RCC 7860 (cell line): ENCODE measurements at regions not wholly inside any gene's neighbourhood (a gene's known extent, or its start where the extent isn't known, plus 50 kb on each side); places are given as distances from the start of the nearest gene placed in this dataset.
"Not testable (repeated sequence)": the region's sequence is repeated elsewhere in the genome, so short reads cannot be mapped to it uniquely, and the experiment has no call there.

Source experiments
- DNase-seq: peaks from one replicate; pipeline ENCODE4 v3.0.0-alpha.2; 2015; ENCODE audit warnings: low spot score
- FAIRE-seq: peaks from 2 replicates; lab custom pipeline; 2012; peaks lifted over from hg19 to GRCh38; lab: Jason Lieb, UNC

GRCh38 chr5:143543358-143544255, 140.1 kb upstream of the NR3C1 start:
- DNase-seq = peak; percentile 14
- peak; percentile 52 for FAIRE-seq

- DNase-seq = no peak
- FAIRE-seq = no peak
These were observed 139.3 kb upstream of the NR3C1 start for GRCh38 chr5:143542798-143543144.

GRCh38 chr5:143541943-143542797, 138.7 kb upstream of the NR3C1 start:
- no peak for DNase-seq

GRCh38 chr5:143539742-143540141, 136.3 kb upstream of the NR3C1 start:
- no peak for DNase-seq
- no peak for FAIRE-seq

More at GRCh38 chr5:143541943-143542797, 138.7 kb upstream of the NR3C1 start:
- no peak for FAIRE-seq

- FAIRE-seq (no peak), DNase-seq (no peak)
These were observed 133.6 kb upstream of the NR3C1 start for GRCh38 chr5:143537056-143537455.

- FAIRE-seq = peak; percentile 47
- DNase-seq = peak; percentile 81
These were observed 132.9 kb upstream of the NR3C1 start for GRCh38 chr5:143536364-143536763.

GRCh38 chr5:143534761-143535154, 131.3 kb upstream of the NR3C1 start:
- DNase-seq (no peak), FAIRE-seq (no peak)

- DNase-seq = peak; percentile 27
- FAIRE-seq = no peak
These were observed 130.7 kb upstream of the NR3C1 start for GRCh38 chr5:143533978-143534760.

GRCh38 chr5:143533475-143533874, 130.0 kb upstream of the NR3C1 start:
- DNase-seq (no peak), FAIRE-seq (no peak)

GRCh38 chr5:143527808-143528207, 124.3 kb upstream of the NR3C1 start:
- FAIRE-seq (peak; percentile 82), DNase-seq (peak; percentile 49)

- FAIRE-seq (no peak), DNase-seq (no peak)
These were observed 121.7 kb upstream of the NR3C1 start for GRCh38 chr5:143525176-143525575.

- DNase-seq = no peak
- no peak for FAIRE-seq
These were observed 121.0 kb upstream of the NR3C1 start for GRCh38 chr5:143524338-143524945.

GRCh38 chr5:143521846-143522400, 118.4 kb upstream of the NR3C1 start:
- DNase-seq = no peak
- no peak for FAIRE-seq

- no peak for DNase-seq
These were observed 117.7 kb upstream of the NR3C1 start for GRCh38 chr5:143521141-143521540.

GRCh38 chr5:143519215-143519614, 115.7 kb upstream of the NR3C1 start:
- DNase-seq, FAIRE-seq: not testable (repeated sequence)

More at GRCh38 chr5:143521141-143521540, 117.7 kb upstream of the NR3C1 start:
- no peak for FAIRE-seq

GRCh38 chr5:143517824-143518223, 114.3 kb upstream of the NR3C1 start:
- not testable (repeated sequence) for DNase-seq, FAIRE-seq

GRCh38 chr5:143516249-143516648, 112.8 kb upstream of the NR3C1 start:
- no peak for DNase-seq

GRCh38 chr5:143515829-143516228, 112.3 kb upstream of the NR3C1 start:
- DNase-seq (no peak), FAIRE-seq (no peak)

More at GRCh38 chr5:143516249-143516648, 112.8 kb upstream of the NR3C1 start:
- no peak for FAIRE-seq

- no peak for DNase-seq
- peak; percentile 4 for FAIRE-seq
These were observed 111.3 kb upstream of the NR3C1 start for GRCh38 chr5:143514616-143515335.
